HEK293T (cell line): ENCODE measurements at regions not wholly inside any gene's neighbourhood (a gene's known extent, or its start where the extent isn't known, plus 50 kb on each side); places are given as distances from the start of the nearest gene placed in this dataset.

ENCODE experiments used
- CTCF ChIA-PET: fragments of 350-600 bp; formaldehyde crosslinking; extraction: SDS; loops from one replicate; lab custom pipeline; 2021; ENCODE audit warnings: antibody characterized with exemption, inconsistent platforms; lab: Yijun Ruan, JAX
- POLR2A ChIA-PET: fragments of 350-600 bp; formaldehyde crosslinking; extraction: SDS; loops from one replicate; lab custom pipeline; 2020; ENCODE audit warnings: antibody characterized with exemption, inconsistent platforms; lab: Yijun Ruan, JAX
- DNase-seq: peaks from one replicate; pipeline ENCODE4 v3.0.0; 2012; ENCODE audit warnings: mixed read lengths; ENCODE audit errors: extremely low spot score
- ARNT ChIP-seq: fragments of 450-650 bp; IDR thresholded peaks from 2 replicates; pipeline ENCODE4 v1.6.1; 2017; ENCODE audit warnings: mild to moderate bottlenecking
- BHLHE40 ChIP-seq: fragments of 450-650 bp; IDR thresholded peaks from 2 replicates; pipeline ENCODE4 v1.6.1; 2016; ENCODE audit warnings: mild to moderate bottlenecking, moderate library complexity, borderline replicate concordance
- CTBP1 ChIP-seq: fragments of 450-650 bp; IDR thresholded peaks from 2 replicates; pipeline ENCODE4 v1.6.1; 2016; ENCODE audit warnings: borderline replicate concordance
- ELF4 ChIP-seq: fragments of 450-650 bp; IDR thresholded peaks from 2 replicates; pipeline ENCODE4 v1.6.1; 2017; ENCODE audit warnings: antibody characterized with exemption
- FOXA1 ChIP-seq: fragments of 450-650 bp; IDR thresholded peaks from 2 replicates; pipeline ENCODE4 v1.6.1; 2016; ENCODE audit warnings: mild to moderate bottlenecking
- FOXK2 ChIP-seq: fragments of 450-650 bp; IDR thresholded peaks from 2 replicates; pipeline ENCODE4 v1.6.1; 2016; ENCODE audit warnings: mild to moderate bottlenecking
- FOXM1 ChIP-seq: fragments of 450-650 bp; IDR thresholded peaks from 2 replicates; pipeline ENCODE4 v1.6.1; 2017; ENCODE audit warnings: mild to moderate bottlenecking, borderline replicate concordance
- HDGF ChIP-seq: fragments of 450-650 bp; IDR thresholded peaks from 2 replicates; pipeline ENCODE4 v1.6.1; 2017; ENCODE audit warnings: antibody characterized with exemption, borderline replicate concordance
- L3MBTL2 ChIP-seq: fragments of 450-650 bp; conservative IDR thresholded peaks from 2 replicates; pipeline ENCODE4 v1.6.1; 2016; ENCODE audit warnings: mild to moderate bottlenecking
- LEF1 ChIP-seq: fragments of 450-650 bp; IDR thresholded peaks from 2 replicates; pipeline ENCODE4 v1.6.1; 2017; ENCODE audit warnings: mild to moderate bottlenecking, borderline replicate concordance
- NFRKB ChIP-seq: fragments of 450-650 bp; IDR thresholded peaks from 2 replicates; pipeline ENCODE4 v1.6.1; 2016; ENCODE audit warnings: mild to moderate bottlenecking, moderate library complexity
- PKNOX1 ChIP-seq: fragments of 450-650 bp; IDR thresholded peaks from 2 replicates; pipeline ENCODE4 v1.6.1; 2016
- SP1 ChIP-seq: fragments of 450-650 bp; IDR thresholded peaks from 2 replicates; pipeline ENCODE4 v1.6.1; 2017
- SUZ12 ChIP-seq: fragments of 450-650 bp; IDR thresholded peaks from 2 replicates; pipeline ENCODE4 v1.6.1; 2016; ENCODE audit warnings: mild to moderate bottlenecking
- TARDBP ChIP-seq: fragments of 450-650 bp; IDR thresholded peaks from 2 replicates; pipeline ENCODE4 v1.6.1; 2016
- ZNF384 ChIP-seq: fragments of 450-650 bp; IDR thresholded peaks from 2 replicates; pipeline ENCODE4 v1.6.1; 2016

GRCh38 chr16:76768316-76768715, 422.7 kb upstream of the MON1B start:
- ChIA-PET POLR2A (no interaction called here), CTCF (no interaction called here)
- no peak for DNase-seq
- no peak for TF ChIP-seq BHLHE40
- TF ChIP-seq ELF4 = peak; percentile 59; the same call in 1 of the 2 replicates
- TF ChIP-seq PKNOX1 = no peak
- TF ChIP-seq CTBP1 = no peak
- TF ChIP-seq TARDBP = no peak
- no peak for TF ChIP-seq LEF1
- TF ChIP-seq FOXA1 = no peak

GRCh38 chr16:76768948-76769347, 422.0 kb upstream of the MON1B start:
- ChIA-PET POLR2A (no interaction called here), CTCF (no interaction called here)
- no peak for DNase-seq
- TF ChIP-seq SP1 (no peak), FOXK2 (no peak), HDGF (no peak), CTBP1 (no peak), SUZ12 (no peak), TARDBP (no peak), ARNT (no peak), FOXA1 (no peak), L3MBTL2 (no peak), ZNF384 (no peak), BHLHE40 (no peak), NFRKB (no peak), LEF1 (no peak), ELF4 (no peak), PKNOX1 (no peak), FOXM1 (no peak)

- POLR2A ChIA-PET = no interaction called here
- CTCF ChIA-PET = no interaction called here
- TF ChIP-seq SUZ12 (no peak), FOXA1 (no peak)
- no peak for DNase-seq
Measured at GRCh38 chr16:76771216-76771615, 419.8 kb upstream of the MON1B start.

GRCh38 chr16:76777721-76778465, 413.1 kb upstream of the MON1B start:
- CTCF ChIA-PET = no interaction called here

GRCh38 chr16:76780556-76780955, 410.4 kb upstream of the MON1B start:
- CTCF ChIA-PET = no interaction called here
- POLR2A ChIA-PET = no interaction called here
- no peak for DNase-seq
- TF ChIP-seq TARDBP (no peak), FOXK2 (no peak), SP1 (no peak)

More at GRCh38 chr16:76777721-76778465, 413.1 kb upstream of the MON1B start:
- no peak for TF ChIP-seq ELF4
- no peak for TF ChIP-seq ARNT
- TF ChIP-seq BHLHE40 = no peak
- no peak for TF ChIP-seq SP1
- TF ChIP-seq NFRKB = no peak
- no peak for TF ChIP-seq FOXM1
- TF ChIP-seq L3MBTL2 = no peak
- no peak for TF ChIP-seq HDGF
- no peak for TF ChIP-seq ZNF384
- no peak for TF ChIP-seq PKNOX1
- no peak for TF ChIP-seq SUZ12
- no peak for TF ChIP-seq CTBP1
- TF ChIP-seq LEF1 = no peak
- no peak for TF ChIP-seq TARDBP
- no peak for TF ChIP-seq FOXA1
- no peak for TF ChIP-seq FOXK2
- no peak for DNase-seq
- POLR2A ChIA-PET = no interaction called here

GRCh38 chr16:76784530-76784929, 406.5 kb upstream of the MON1B start:
- CTCF ChIA-PET = no interaction called here
- TF ChIP-seq BHLHE40 = no peak
- no peak for TF ChIP-seq FOXK2
- no peak for TF ChIP-seq PKNOX1
- TF ChIP-seq ELF4 = no peak
- no peak for TF ChIP-seq LEF1
- TF ChIP-seq TARDBP = no peak
- no peak for TF ChIP-seq SUZ12
- no peak for TF ChIP-seq HDGF
- no peak for TF ChIP-seq FOXA1
- TF ChIP-seq ARNT = no peak
- no peak for TF ChIP-seq L3MBTL2
- TF ChIP-seq ZNF384 = no peak
- no peak for TF ChIP-seq NFRKB
- no peak for TF ChIP-seq SP1
- TF ChIP-seq CTBP1 = no peak
- no peak for TF ChIP-seq FOXM1
- no peak for DNase-seq
- POLR2A ChIA-PET = no interaction called here
